ENCODE measurements at regions not wholly inside any gene's neighbourhood (a gene's known extent, or its start where the extent isn't known, plus 50 kb on each side); places are given as distances from the start of the nearest gene placed in this dataset.

DNA sequence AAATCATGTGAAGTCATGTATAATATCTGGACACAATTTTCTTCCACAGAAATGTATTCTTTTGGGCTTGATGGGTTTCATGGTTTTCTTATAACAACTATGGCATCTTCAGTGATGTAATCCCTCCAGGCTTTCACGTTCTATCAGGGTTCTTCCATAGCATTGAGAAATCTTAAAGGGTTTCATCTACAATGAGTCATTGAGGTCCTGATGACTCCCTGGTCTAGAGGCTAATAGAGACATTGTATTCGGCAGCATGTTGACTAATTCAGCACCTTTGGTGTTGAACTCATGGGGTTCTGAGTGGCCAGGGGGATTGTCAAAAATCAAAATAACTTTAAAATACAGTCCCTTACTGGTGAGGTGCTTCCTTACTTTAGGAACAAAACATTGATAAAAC lies 614.0 kb upstream of the CRIM1 start:
- TF ChIP-seq NFIC (IDR thresholded peaks at IDR 0.05; ENCODE audit: borderline replicate concordance) (no peak), POLR2AphosphoS5 (IDR thresholded peaks at IDR 0.05; ENCODE audit: low read depth, low read length) (no peak), YY1 (IDR thresholded peaks at IDR 0.05; ENCODE audit: low read depth) (no peak)
- TF ChIP-seq, protein P1, sequence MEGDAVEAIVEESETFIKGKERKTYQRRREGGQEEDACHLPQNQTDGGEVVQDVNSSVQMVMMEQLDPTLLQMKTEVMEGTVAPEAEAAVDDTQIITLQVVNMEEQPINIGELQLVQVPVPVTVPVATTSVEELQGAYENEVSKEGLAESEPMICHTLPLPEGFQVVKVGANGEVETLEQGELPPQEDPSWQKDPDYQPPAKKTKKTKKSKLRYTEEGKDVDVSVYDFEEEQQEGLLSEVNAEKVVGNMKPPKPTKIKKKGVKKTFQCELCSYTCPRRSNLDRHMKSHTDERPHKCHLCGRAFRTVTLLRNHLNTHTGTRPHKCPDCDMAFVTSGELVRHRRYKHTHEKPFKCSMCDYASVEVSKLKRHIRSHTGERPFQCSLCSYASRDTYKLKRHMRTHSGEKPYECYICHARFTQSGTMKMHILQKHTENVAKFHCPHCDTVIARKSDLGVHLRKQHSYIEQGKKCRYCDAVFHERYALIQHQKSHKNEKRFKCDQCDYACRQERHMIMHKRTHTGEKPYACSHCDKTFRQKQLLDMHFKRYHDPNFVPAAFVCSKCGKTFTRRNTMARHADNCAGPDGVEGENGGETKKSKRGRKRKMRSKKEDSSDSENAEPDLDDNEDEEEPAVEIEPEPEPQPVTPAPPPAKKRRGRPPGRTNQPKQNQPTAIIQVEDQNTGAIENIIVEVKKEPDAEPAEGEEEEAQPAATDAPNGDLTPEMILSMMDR (IDR thresholded peaks at IDR 0.05): no peak
- TF ChIP-seq, protein P2, sequence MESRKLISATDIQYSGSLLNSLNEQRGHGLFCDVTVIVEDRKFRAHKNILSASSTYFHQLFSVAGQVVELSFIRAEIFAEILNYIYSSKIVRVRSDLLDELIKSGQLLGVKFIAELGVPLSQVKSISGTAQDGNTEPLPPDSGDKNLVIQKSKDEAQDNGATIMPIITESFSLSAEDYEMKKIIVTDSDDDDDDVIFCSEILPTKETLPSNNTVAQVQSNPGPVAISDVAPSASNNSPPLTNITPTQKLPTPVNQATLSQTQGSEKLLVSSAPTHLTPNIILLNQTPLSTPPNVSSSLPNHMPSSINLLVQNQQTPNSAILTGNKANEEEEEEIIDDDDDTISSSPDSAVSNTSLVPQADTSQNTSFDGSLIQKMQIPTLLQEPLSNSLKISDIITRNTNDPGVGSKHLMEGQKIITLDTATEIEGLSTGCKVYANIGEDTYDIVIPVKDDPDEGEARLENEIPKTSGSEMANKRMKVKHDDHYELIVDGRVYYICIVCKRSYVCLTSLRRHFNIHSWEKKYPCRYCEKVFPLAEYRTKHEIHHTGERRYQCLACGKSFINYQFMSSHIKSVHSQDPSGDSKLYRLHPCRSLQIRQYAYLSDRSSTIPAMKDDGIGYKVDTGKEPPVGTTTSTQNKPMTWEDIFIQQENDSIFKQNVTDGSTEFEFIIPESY (IDR thresholded peaks at IDR 0.05; ENCODE audit: borderline replicate concordance, low read depth): no peak

Data from SK-N-SH (cell line).